A172 (cell line): ENCODE measurements at regions not wholly inside any gene's neighbourhood (a gene's known extent, or its start where the extent isn't known, plus 50 kb on each side); places are given as distances from the start of the nearest gene placed in this dataset.

Experiments
- DNase-seq: peaks from one replicate; pipeline ENCODE4 v3.0.0-alpha.2; 2015; ENCODE audit warnings: low spot score

GRCh38 chr20:40957265-40957760, 71.3 kb upstream of the TOP1 start:
- DNase-seq = no peak

- no peak for DNase-seq
These were observed 70.0 kb upstream of the TOP1 start for GRCh38 chr20:40958598-40958997.

GRCh38 chr20:40959325-40960092, 69.1 kb upstream of the TOP1 start:
- DNase-seq = no peak

- no peak for DNase-seq
These were observed 68.5 kb upstream of the TOP1 start for GRCh38 chr20:40960101-40960500.

GRCh38 chr20:40960521-40960956, 68.1 kb upstream of the TOP1 start:
- no peak for DNase-seq

GRCh38 chr20:40961176-40961575, 67.4 kb upstream of the TOP1 start:
- DNase-seq = no peak

- DNase-seq = peak; percentile 79
These were observed 66.7 kb upstream of the TOP1 start for GRCh38 chr20:40961686-40962640.

GRCh38 chr20:40962733-40963504, 65.7 kb upstream of the TOP1 start:
- DNase-seq = peak; percentile 62

- DNase-seq = no peak
These were observed 65.1 kb upstream of the TOP1 start for GRCh38 chr20:40963505-40963845.

- no peak for DNase-seq
These were observed 63.0 kb upstream of the TOP1 start for GRCh38 chr20:40965671-40966070.

- no peak for DNase-seq
These were observed 62.5 kb upstream of the TOP1 start for GRCh38 chr20:40966103-40966502.

GRCh38 chr20:40966516-40967185, 62.0 kb upstream of the TOP1 start:
- no peak for DNase-seq

GRCh38 chr20:40967700-40968099, 60.9 kb upstream of the TOP1 start:
- DNase-seq = no peak

GRCh38 chr20:40968816-40969562, 59.6 kb upstream of the TOP1 start:
- peak; percentile 68 for DNase-seq

- DNase-seq = no peak
These were observed 58.4 kb upstream of the TOP1 start for GRCh38 chr20:40970218-40970617.

GRCh38 chr20:40977218-40977617, 51.4 kb upstream of the TOP1 start:
- no peak for DNase-seq

- DNase-seq = no peak
These were observed 49.9 kb upstream of the TOP1 start for GRCh38 chr20:40978761-40979160.
